ENCODE measurements at regions not wholly inside any gene's neighbourhood (a gene's known extent, or its start where the extent isn't known, plus 50 kb on each side); places are given as distances from the start of the nearest gene placed in this dataset.

GRCh38 chr6:4636191-4636880, 139.9 kb upstream of the CDYL start:
- Histone ChIP-seq H4K20me1 (replicated peaks; ENCODE audit: control insufficient read depth, extremely low read depth, insufficient read depth, low read length) (no peaks in the 10 kb centered on the region), H3K27ac (ENCODE audit: insufficient read depth, low read depth, low read length) (no peak overlapping the region), H3K36me3 (ENCODE audit: control insufficient read depth in 2 of 2, extremely low read depth in 1 of 2, insufficient read depth in 2 of 2, low read length in 2 of 2) (no peaks in the 10 kb centered on the region), H3K4me1 (ENCODE audit: control insufficient read depth, extremely low read depth, insufficient read depth, low read length) (peaks cover 11% of the 10 kb centered on the region), H3K4me3 (replicated peaks in 1 of 3; ENCODE audit: insufficient read depth in 1 of 3, low read depth in 1 of 3, low read length in 3 of 3) (no peak overlapping the region), H3K27me3 (ENCODE audit: control insufficient read depth in 2 of 2, insufficient read depth in 2 of 2, low read length in 2 of 2) (no peaks in the 10 kb centered on the region), H3K9ac (replicated peaks; ENCODE audit: extremely low read depth, insufficient read depth, low read length) (no peak overlapping the region), H3K4me2 (ENCODE audit: insufficient read depth, low read length) (no peak overlapping the region), H2AFZ (ENCODE audit: low read depth, low read length) (no peak overlapping the region), H3K79me2 (ENCODE audit: control insufficient read depth, insufficient read depth, low read length) (no peaks in the 10 kb centered on the region), H3K9me3 (replicated peaks; ENCODE audit: control insufficient read depth, insufficient read depth, low read length) (no peaks in the 10 kb centered on the region), H3K9me1 (replicated peaks; ENCODE audit: control insufficient read depth, extremely low read depth, insufficient read depth, low read length) (no peaks in the 10 kb centered on the region)
- FAIRE-seq: no peak
- intact Hi-C loops (cut with micrococcal nuclease): no loop called here
- CTCF ChIA-PET: interaction anchor here (1.0 to 1.2 kb wide), 2 partner anchors 17 to 29 kb away, joined by 3 to 6 read pairs; no protein-coding TSS in a partner anchor
- POLR2A ChIA-PET: no interaction called here
- no TSS peak for BruUV-seq (replicated peaks)
- dilution Hi-C loops (cut with MboI; ENCODE audit: extremely low pct_ligation_motif_present, low sequenced_read_pairs): no loop called here
- no peak for TF ChIP-seq GATA2 (IDR thresholded peaks at IDR 0.05; ENCODE audit: insufficient read depth, insufficient read length, low read depth, low read length)
- TF ChIP-seq JUN (IDR thresholded peaks at IDR 0.05; ENCODE audit: borderline replicate concordance, insufficient read depth, insufficient read length, low read depth): no peak
- TF ChIP-seq MYC (IDR thresholded peaks at IDR 0.05; ENCODE audit: low read depth, low read length): no peak
- no peak for TF ChIP-seq EZH2 (IDR thresholded peaks at IDR 0.05; ENCODE audit: borderline replicate concordance, low read depth, low read length, severe bottlenecking)
- no peak for TF ChIP-seq POLR2AphosphoS5 (IDR thresholded peaks at IDR 0.05; ENCODE audit: insufficient read depth, low read depth, low read length)
- no peak for TF ChIP-seq POLR2A (IDR thresholded peaks at IDR 0.05; ENCODE audit: low read depth, low read length)
- TF ChIP-seq, protein P1, sequence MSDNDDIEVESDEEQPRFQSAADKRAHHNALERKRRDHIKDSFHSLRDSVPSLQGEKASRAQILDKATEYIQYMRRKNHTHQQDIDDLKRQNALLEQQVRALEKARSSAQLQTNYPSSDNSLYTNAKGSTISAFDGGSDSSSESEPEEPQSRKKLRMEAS (IDR thresholded peaks at IDR 0.05; ENCODE audit: insufficient read depth, insufficient read length): no peak
- no peak for TF ChIP-seq FOS (IDR thresholded peaks at IDR 0.05; ENCODE audit: borderline replicate concordance, insufficient read depth, low read length)
- TF ChIP-seq, protein P2, sequence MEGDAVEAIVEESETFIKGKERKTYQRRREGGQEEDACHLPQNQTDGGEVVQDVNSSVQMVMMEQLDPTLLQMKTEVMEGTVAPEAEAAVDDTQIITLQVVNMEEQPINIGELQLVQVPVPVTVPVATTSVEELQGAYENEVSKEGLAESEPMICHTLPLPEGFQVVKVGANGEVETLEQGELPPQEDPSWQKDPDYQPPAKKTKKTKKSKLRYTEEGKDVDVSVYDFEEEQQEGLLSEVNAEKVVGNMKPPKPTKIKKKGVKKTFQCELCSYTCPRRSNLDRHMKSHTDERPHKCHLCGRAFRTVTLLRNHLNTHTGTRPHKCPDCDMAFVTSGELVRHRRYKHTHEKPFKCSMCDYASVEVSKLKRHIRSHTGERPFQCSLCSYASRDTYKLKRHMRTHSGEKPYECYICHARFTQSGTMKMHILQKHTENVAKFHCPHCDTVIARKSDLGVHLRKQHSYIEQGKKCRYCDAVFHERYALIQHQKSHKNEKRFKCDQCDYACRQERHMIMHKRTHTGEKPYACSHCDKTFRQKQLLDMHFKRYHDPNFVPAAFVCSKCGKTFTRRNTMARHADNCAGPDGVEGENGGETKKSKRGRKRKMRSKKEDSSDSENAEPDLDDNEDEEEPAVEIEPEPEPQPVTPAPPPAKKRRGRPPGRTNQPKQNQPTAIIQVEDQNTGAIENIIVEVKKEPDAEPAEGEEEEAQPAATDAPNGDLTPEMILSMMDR (IDR thresholded peaks at IDR 0.05; ENCODE audit: extremely low read depth in 1 of 2, insufficient read depth in 1 of 2, low read depth in 1 of 2, low read length in 2 of 2): no peak
- no peak for DNase-seq (ENCODE audit: low read depth, low spot score)
